GM12865 (cell line): ENCODE measurements at regions not wholly inside any gene's neighbourhood (a gene's known extent, or its start where the extent isn't known, plus 50 kb on each side); places are given as distances from the start of the nearest gene placed in this dataset.

ENCODE experiments used
- DNase-seq: peaks from one replicate; pipeline ENCODE4 v3.0.0; 2010; ENCODE audit warnings: low read depth
- H3K4me3 ChIP-seq: 2 replicates; pipeline ENCODE4 v1.5.1; 2011; ENCODE audit warnings: mild to moderate bottlenecking, low read depth, low read length, control low read depth
- CTCF ChIP-seq: IDR thresholded peaks from 2 replicates; pipeline ENCODE4 v1.5.1; 2011; ENCODE audit warnings: low read length, control low read depth, low read depth, inconsistent platforms; ENCODE audit not compliant: insufficient read depth; ENCODE audit errors: missing control alignments

GRCh38 chr10:33112831-33113455 lies 154.9 kb upstream of the ITGB1 start:
- no peak for TF ChIP-seq CTCF
- H3K4me3 ChIP-seq, result no peak overlapping the region
- no peak for DNase-seq

DNA sequence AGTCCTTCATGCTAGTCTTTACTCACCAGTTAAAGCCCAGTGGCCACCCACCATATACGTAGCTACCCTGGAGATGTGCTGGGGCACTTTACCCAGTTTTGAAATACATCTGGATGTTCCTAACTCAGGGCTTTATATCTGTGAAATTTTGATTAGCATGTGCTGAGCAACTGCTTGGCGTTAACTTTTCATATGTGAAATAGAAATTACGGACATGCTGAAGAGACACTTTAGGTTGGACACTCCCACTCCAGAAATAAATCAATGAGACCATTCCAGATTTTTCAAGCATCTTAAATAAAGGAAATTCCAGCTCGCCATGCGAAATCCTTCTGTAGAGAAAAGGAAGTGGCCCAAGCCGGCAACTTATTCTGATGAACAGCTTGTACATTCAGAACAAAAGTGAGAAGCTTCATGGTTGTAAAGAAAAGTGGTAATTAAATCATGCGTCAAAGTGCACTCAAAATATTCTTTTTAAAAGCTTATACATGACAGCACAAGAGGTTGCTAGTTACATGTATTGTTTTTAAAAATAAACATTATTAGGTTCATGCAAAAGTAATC lies 153.5 kb upstream of the ITGB1 start:
- TF ChIP-seq CTCF, result no peak
- H3K4me3 ChIP-seq, result no peak overlapping the region
- no peak for DNase-seq

- no peak for DNase-seq
- no peak for TF ChIP-seq CTCF
- no peak overlapping the region for H3K4me3 ChIP-seq
Measured at GRCh38 chr10:33109788-33110469, 151.9 kb upstream of the ITGB1 start.

- no peak for TF ChIP-seq CTCF
- no peak for DNase-seq
- no peak overlapping the region for H3K4me3 ChIP-seq
Measured at GRCh38 chr10:33109384-33109783, 151.4 kb upstream of the ITGB1 start.

- DNase-seq, result no peak
- H3K4me3 ChIP-seq, result no peak overlapping the region
- TF ChIP-seq CTCF, result no peak
Measured at GRCh38 chr10:33107953-33108352, 149.9 kb upstream of the ITGB1 start.

DNA sequence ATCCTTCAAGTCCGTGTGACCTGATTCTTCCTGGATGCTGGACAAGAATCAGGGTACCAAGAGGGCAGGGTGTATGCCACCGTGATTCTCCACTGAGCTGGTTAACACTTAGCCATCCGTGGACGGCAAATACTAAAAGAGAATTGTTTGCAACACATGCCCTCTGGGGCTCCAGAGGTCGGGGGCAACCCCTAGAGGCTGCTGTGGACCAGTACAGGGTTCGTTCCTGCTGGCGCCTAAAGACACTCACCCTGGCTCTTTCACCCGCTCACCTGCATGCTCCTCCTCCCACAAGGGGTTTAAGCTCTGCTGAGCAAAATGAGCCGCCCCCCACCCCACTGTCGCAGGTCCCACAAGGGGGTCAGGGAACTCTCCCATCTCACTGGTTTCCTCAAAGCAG lies 148.7 kb upstream of the ITGB1 start:
- H3K4me3 ChIP-seq, result no peak overlapping the region
- DNase-seq, result no peak
- TF ChIP-seq CTCF, result peak; percentile 10

DNA sequence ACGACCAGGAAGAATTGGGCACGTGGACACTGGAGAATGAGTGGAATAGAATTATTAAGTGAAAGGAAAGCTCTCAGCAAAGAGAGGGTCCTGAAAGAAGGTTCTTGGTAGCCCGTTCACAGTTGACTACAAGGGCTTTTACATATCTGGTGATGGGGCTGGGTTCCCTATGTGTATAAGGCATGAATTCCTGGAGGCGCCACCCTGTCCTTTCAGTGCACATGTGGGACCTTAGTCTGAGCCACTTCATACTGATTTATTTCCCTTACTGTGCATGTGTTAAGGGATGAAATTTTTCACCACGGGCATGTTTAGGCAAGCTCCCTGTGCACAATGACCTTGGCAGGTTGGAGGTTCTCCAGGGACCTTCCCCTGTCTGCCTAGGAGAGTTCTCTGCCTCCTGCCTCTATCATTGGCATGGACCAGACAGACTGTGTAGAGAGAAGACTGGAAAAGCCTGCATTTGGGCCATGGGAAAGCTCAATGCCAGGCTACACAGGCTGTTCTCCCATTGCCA lies 145.9 kb upstream of the ITGB1 start:
- H3K4me3 ChIP-seq, result no peak overlapping the region
- no peak for TF ChIP-seq CTCF
- DNase-seq, result no peak
